ENCODE measurements at regions not wholly inside any gene's neighbourhood (a gene's known extent, or its start where the extent isn't known, plus 50 kb on each side); places are given as distances from the start of the nearest gene placed in this dataset.

- no peak for DNase-seq
These were observed 408.2 kb upstream of the CCDC196 start for GRCh38 chr14:66078006-66078405.

GRCh38 chr14:66081594-66082376 is 404.4 kb upstream of the CCDC196 start:
- DNase-seq, result no peak

- DNase-seq, result no peak
These were observed 400.9 kb upstream of the CCDC196 start for GRCh38 chr14:66085224-66085623.

- no peak for DNase-seq
These were observed 400.5 kb upstream of the CCDC196 start for GRCh38 chr14:66085665-66086064.

GRCh38 chr14:66087231-66087630 is 398.9 kb upstream of the CCDC196 start:
- no peak for DNase-seq

- no peak for DNase-seq
These were observed 397.5 kb upstream of the CCDC196 start for GRCh38 chr14:66088656-66089055.

GRCh38 chr14:66092206-66092605 is 394.0 kb upstream of the CCDC196 start:
- no peak for DNase-seq

- DNase-seq, result no peak
These were observed 393.4 kb upstream of the CCDC196 start for GRCh38 chr14:66092748-66093147.

- DNase-seq, result no peak
These were observed 392.0 kb upstream of the CCDC196 start for GRCh38 chr14:66094001-66094727.

- DNase-seq, result no peak
These were observed 386.7 kb upstream of the CCDC196 start for GRCh38 chr14:66099451-66099850.

GRCh38 chr14:66099931-66100330 is 386.2 kb upstream of the CCDC196 start:
- DNase-seq, result no peak

GRCh38 chr14:66101662-66102061 is 384.5 kb upstream of the CCDC196 start:
- no peak for DNase-seq

- no peak for DNase-seq
These were observed 381.7 kb upstream of the CCDC196 start for GRCh38 chr14:66104486-66104885.

GRCh38 chr14:66105815-66106214 is 380.4 kb upstream of the CCDC196 start:
- DNase-seq, result no peak

GRCh38 chr14:66109426-66109825 is 376.7 kb upstream of the CCDC196 start:
- DNase-seq, result no peak

GRCh38 chr14:66111891-66112290 is 374.3 kb upstream of the CCDC196 start:
- DNase-seq, result no peak

- no peak for DNase-seq
These were observed 372.1 kb upstream of the CCDC196 start for GRCh38 chr14:66114071-66114470.

- no peak for DNase-seq
These were observed 370.2 kb upstream of the CCDC196 start for GRCh38 chr14:66115740-66116502.

GRCh38 chr14:66116732-66117131 is 369.4 kb upstream of the CCDC196 start:
- DNase-seq, result no peak

GRCh38 chr14:66117600-66117999 is 368.6 kb upstream of the CCDC196 start:
- DNase-seq, result no peak

GRCh38 chr14:66119606-66120231 is 366.5 kb upstream of the CCDC196 start:
- no peak for DNase-seq

- DNase-seq, result no peak
These were observed 365.8 kb upstream of the CCDC196 start for GRCh38 chr14:66120402-66120801.

GRCh38 chr14:66121859-66122258 is 364.3 kb upstream of the CCDC196 start:
- DNase-seq, result no peak

Measured in NCI-H2107 (cell line).